HG03565 (cell line): ENCODE measurements at regions not wholly inside any gene's neighbourhood (a gene's known extent, or its start where the extent isn't known, plus 50 kb on each side); places are given as distances from the start of the nearest gene placed in this dataset.

ENCODE experiments used
- ATAC-seq: cut with Tn5 transposase; IDR thresholded peaks from one replicate; pipeline ENCODE4 v1.9.1; 2021; ENCODE audit warnings: mild to moderate bottlenecking, moderate library complexity; ENCODE audit not compliant: unreplicated experiment

DNA sequence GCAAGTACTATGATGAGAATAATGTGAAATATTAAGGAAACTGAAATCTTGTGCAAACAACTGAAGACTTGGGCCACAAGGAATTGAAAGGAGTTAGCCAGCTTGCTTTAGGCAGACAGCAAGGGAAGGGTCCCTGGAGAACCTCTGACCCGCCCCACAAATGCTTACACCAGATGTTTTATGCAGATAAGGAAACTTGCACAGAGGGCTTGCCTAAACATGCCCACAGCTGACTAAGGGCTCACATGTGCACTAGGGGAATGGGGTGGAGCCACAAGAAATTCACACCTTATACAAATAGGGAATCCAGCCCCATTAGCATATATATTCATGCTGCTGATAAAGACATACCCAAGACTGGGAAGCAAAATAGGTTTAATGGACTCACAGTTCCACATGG lies 86.1 kb upstream of the CYYR1 start:
- ATAC-seq, result no peak

DNA sequence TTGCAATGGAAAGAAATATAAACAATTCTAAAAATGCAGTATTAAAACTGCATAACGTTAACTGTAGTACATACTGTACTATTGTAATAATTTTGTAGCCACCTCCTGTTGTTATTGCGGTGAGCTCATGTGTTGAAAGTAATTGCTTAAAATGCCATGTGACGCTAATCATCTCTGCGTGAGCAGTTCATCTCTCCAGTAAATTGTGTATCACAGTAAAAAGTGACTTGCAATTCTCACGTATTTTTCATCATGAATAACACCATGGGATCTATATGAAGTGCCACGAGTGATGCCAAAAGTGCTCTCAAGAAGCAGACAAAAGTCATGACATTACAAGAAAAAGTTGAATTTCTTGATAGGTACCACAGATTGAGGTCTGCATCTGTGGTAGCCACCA lies 82.4 kb upstream of the CYYR1 start:
- ATAC-seq, result no peak

DNA sequence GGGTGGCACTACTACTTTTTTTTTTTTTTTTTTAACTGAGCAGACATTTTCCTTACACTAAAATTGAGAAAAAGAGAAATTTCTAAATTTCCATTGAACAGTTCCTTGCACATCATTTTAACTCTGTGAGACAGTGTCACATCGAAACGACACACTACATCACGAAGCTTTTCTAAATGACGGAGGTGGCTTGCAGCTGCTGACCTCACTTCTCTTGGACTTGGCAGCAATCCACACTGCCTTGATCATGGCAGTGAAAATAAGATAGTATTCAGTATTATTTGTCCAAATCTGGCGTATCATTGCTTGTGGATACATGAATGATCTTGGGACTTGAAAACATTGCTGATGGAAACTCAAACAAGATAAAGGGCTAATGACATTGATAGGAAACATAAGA lies 80.3 kb upstream of the CYYR1 start:
- no peak for ATAC-seq

DNA sequence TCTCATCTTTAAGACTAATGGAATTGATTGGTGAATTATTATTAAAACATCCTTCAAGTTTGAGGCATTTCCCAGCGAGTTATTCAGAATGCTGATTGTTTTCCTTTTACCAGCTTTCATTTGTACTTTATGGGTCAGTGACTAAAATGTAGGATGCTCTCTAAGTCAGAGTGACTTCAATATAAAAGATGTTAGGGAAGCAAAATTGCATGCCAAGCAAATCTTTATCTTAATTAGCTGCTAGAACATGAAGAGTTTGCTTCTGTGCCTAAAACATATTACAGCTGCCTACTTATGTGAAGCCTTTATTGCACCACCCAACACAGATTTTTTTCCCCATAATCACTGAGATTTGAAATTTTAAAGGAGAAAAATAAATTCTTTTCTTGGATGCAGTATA lies 79.8 kb upstream of the CYYR1 start:
- ATAC-seq, result no peak

DNA sequence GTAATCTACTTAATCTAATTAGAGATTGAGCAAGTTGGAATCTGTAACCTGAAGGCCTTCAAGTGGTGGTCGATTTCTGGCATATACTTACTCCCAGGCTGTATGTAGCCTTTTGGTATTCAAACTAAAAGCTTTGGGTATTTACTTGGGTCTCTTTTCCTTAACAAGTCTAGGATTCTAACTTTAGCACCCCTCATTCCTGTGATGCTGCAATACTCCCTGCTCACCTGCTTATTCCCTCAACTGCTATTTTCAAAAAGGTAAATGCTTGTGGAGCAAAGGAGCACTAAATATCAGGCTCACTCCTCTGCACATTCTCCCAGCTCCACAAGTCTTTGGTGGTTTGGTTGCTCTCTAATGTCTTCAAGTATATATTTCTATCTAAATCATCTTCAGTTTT lies 68.0 kb upstream of the CYYR1 start:
- ATAC-seq, result no peak

DNA sequence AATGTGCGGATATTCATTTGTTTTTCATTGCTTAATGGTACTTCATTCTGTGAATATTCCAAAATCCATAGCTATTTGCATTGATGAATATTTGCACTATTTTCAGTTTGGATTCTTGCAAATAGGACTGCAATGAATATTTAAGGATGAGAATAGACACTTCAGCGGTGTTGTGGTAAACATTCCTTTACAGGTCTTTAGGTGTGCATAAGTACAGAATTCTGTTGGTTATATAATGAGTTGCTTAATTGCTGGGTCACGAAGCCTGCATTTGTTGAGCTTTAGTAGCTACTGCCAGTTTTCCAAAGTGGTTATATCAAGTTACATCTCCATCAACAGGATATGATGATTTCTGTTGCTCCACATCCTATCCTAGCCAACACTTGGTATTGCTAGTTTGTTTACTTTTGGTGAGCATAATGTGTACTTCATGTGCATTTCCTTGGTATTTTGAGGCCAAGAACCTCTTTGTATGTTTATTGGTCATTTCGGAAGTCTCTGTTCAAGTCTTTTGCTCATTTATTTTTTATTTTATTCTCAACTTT lies 64.2 kb upstream of the CYYR1 start:
- ATAC-seq, result no peak

DNA sequence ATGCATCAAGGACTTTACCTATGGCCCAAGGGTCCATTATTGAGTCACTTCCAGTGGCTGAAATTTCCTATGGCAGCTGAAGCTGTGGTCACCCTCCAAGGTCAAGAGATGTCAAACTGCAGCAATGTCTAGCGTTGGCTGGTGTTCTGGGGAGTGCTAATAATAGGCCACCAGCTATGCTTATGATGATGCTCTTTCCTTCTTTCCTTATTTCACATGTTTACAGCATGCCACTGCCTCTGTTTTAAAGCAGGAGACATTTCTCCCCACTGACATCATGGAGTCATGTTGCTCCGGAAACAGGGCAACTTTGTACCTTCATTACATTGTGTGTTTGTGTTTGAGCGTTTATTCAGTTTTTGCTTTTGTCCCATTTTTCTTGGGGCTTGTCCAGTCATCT lies 62.6 kb upstream of the CYYR1 start:
- ATAC-seq, result no peak

DNA sequence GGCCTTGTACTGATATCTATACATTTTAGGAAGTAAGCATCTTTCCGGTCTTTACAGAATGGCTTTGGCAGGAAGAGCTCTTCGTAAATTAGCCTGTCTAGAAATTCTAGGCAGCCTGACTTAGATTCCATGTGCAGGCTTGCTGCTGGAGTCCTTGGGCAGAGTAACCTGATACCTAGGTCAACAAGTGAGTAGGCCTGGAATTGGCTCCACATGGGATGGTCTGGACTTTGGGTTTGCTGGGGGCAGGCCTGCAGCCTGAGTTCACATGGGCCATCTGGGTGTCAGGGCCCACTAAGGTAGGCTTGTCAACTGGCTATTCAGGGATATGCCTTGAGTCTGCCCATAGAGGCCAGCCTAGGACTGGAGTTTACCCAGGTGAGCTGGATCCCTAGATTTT lies 59.6 kb upstream of the CYYR1 start:
- no peak for ATAC-seq

DNA sequence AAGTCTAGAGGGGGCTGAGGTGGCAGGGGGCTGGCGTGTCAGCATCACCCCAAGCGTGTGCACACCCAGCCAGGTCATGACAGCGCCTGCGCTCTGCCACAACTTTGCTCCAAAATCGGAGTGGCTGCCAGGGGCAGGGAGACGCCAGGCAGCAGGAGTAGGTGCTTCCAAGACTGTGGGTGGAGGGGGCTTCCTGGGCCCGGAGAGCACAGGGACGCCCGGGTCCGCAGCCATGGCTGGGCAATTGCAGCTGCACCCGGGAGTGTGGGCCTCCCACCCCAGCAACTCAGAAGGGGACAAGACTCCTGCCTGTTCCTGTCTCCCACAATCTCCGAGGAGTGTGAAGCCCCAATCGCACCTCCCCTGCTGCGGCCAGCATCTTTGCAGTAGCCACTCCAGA lies 53.1 kb upstream of the CYYR1 start:
- ATAC-seq, result no peak

DNA sequence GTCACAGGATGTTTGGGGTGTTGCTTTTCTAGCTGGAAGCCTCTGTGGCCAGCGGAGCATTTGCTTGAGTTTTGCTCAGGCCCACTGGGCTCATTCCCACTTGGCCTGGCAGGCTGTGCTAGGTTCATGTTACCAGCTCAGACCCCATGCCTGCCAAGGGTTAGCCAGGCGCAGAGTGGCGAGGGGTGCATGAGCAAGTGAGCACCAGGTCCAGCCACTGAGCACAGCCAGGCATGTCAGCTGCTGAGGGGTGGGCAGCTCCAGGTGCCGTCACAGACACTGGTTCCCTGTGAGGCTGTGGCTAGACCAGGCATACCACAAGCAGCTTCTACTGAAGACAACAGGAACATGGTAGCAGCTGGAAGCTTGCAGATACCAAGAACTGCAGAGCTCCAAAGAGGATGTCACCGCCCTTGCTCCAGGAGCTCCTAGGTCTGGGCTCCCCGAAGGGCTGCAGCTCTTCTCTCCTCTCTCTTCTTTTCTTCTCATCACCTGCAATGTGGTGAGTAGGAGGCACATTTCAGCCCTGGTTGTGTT lies 52.0 kb upstream of the CYYR1 start:
- ATAC-seq, result no peak
